Nephron (organoid): ENCODE measurements at regions not wholly inside any gene's neighbourhood (a gene's known extent, or its start where the extent isn't known, plus 50 kb on each side); places are given as distances from the start of the nearest gene placed in this dataset.

Experiments used
- H3K27ac Mint-ChIP-seq, 3 experiments: 2 replicates each; pipeline ENCODE4 v1.8.0; 2020; ENCODE audit warnings: mixed read lengths in 3 of 3, mild to moderate bottlenecking in 2 of 3, moderate library complexity in 1 of 3
- H3K27me3 Mint-ChIP-seq: 2 replicates; pipeline ENCODE4 v1.8.0; 2021; ENCODE audit warnings: low read depth, mild to moderate bottlenecking, moderate library complexity, mixed read lengths
- H3K36me3 Mint-ChIP-seq: 2 replicates; pipeline ENCODE4 v1.8.0; 2020; ENCODE audit warnings: low read depth, mixed read lengths
- H3K4me1 Mint-ChIP-seq: 2 replicates; pipeline ENCODE4 v1.8.0; 2020; ENCODE audit warnings: mixed read lengths
- H3K4me3 Mint-ChIP-seq, 3 experiments: 2 replicates each; pipeline ENCODE4 v1.8.0; 2020; ENCODE audit warnings: mild to moderate bottlenecking in 3 of 3, mixed read lengths in 3 of 3, moderate library complexity in 2 of 3
- H3K9me3 Mint-ChIP-seq: 2 replicates; pipeline ENCODE4 v1.8.0; 2020; ENCODE audit warnings: mixed read lengths
- CTCF ChIP-seq, 3 experiments: fragments of 200-600 bp; sonication (generic); IDR thresholded peaks; one replicate each; pipeline ENCODE4 v1.5.0; 2021; ENCODE audit warnings: antibody characterized with exemption in 3 of 3; ENCODE audit not compliant: unreplicated experiment in 3 of 3

DNA sequence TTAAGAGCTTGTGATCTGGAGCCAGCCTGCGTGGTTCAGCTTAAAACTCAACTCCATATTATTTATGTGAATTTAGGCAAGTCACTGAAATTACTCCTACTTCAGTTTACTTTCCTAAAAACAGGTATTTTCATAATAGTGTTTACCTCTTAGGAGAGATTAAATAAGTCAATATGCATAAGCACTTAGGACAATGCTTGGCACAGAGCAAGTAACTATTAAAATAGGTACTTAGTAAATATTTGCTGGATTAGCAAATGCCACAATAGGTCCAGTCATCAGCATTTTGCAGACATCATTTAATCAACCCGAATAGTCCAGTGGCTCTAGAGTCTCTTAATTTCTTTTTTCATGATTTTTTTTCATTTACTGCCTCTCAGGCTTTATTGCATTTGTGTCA, 78.6 kb upstream of the PTPRK start:
- peak overlapping the region in 1 of 3 experiments; percentile 34 for H3K27ac Mint-ChIP-seq
- H3K4me3 Mint-ChIP-seq, result no peak overlapping the region
- H3K4me1 Mint-ChIP-seq, result peaks cover 15% of the 10 kb centered on the region
- H3K27me3 Mint-ChIP-seq, result no peaks in the 10 kb centered on the region
- no peaks in the 10 kb centered on the region for H3K9me3 Mint-ChIP-seq
- H3K36me3 Mint-ChIP-seq, result no peaks in the 10 kb centered on the region
- TF ChIP-seq CTCF (IDR thresholded peaks at IDR 0.05; ENCODE audit: unreplicated experiment in 3 of 3), result no peak

GRCh38 chr6:128598571-128598970, 78.2 kb upstream of the PTPRK start:
- Mint-ChIP-seq H3K27me3 (no peaks in the 10 kb centered on the region), H3K27ac (no peak overlapping the region), H3K9me3 (no peaks in the 10 kb centered on the region), H3K4me1 (peaks cover 15% of the 10 kb centered on the region), H3K36me3 (no peaks in the 10 kb centered on the region), H3K4me3 (no peak overlapping the region)
- no peak for TF ChIP-seq CTCF (IDR thresholded peaks at IDR 0.05; ENCODE audit: unreplicated experiment in 3 of 3)

DNA sequence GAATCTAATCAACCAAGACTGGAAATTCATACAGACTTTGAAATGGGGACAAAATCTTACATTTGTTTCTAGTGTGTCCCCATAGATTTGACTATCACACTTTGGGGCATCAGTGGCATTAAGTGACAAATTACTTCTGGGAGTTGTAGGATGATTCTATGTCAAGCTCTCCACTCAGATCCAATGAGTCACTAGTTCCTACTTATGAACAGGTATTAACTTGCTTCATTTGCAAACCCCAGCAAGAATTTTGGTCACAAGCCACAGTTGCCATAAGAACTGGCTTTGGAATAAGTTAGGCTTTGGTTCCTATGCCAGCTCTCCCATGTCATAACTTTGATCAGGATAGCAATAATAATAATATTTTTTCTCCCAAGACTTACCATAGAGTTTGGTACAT, 77.6 kb upstream of the PTPRK start:
- H3K4me1 Mint-ChIP-seq, result peaks cover 15% of the 10 kb centered on the region
- TF ChIP-seq CTCF (IDR thresholded peaks at IDR 0.05; ENCODE audit: unreplicated experiment in 3 of 3), result no peak
- H3K27ac Mint-ChIP-seq, result no peak overlapping the region
- no peaks in the 10 kb centered on the region for H3K36me3 Mint-ChIP-seq
- H3K4me3 Mint-ChIP-seq, result no peak overlapping the region
- H3K9me3 Mint-ChIP-seq, result no peaks in the 10 kb centered on the region
- no peaks in the 10 kb centered on the region for H3K27me3 Mint-ChIP-seq

DNA sequence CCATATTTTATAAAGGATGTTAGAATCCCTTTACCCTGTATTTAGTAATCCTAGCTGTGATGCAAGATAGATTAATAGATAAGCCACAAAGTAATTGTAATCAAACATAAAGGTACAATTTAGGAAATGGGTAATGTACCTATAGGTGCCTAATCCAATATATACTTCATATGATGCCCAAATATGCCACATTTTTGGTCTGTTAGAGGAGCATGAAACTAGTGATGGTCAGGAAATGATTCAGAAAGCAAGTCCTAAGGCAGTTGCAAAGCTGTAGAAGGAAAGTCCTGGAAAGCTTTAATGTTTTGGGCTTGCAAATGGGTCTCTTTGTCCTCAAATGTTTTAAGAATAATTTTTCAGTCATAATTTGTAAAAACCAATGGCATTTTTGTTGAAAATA, 76.6 kb upstream of the PTPRK start:
- Mint-ChIP-seq H3K36me3 (no peaks in the 10 kb centered on the region), H3K4me3 (no peak overlapping the region), H3K27me3 (no peaks in the 10 kb centered on the region), H3K4me1 (peaks cover 15% of the 10 kb centered on the region), H3K9me3 (no peaks in the 10 kb centered on the region), H3K27ac (no peak overlapping the region)
- no peak for TF ChIP-seq CTCF (IDR thresholded peaks at IDR 0.05; ENCODE audit: unreplicated experiment in 3 of 3)

DNA sequence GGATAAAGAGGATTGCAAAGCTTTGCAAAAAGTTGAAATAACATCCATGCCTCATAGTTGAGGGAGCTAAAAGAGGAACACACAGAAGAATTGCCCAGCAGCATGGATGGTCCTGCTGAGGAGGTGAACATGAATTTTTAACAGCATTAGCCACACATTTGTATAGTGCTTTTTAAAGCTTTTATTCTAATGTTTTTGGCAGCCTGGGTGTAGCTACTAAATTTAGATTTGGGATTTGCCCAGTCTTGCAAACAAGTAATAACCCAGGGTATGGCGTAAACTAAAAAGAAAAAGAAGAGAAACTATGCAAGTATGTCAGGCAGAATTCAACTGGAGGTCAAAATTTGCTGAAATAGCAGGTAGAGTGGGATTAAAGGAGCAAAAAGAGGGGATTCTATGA, 75.1 kb upstream of the PTPRK start:
- H3K36me3 Mint-ChIP-seq, result no peaks in the 10 kb centered on the region
- no peaks in the 10 kb centered on the region for H3K27me3 Mint-ChIP-seq
- H3K4me1 Mint-ChIP-seq, result peaks cover 10% of the 10 kb centered on the region
- no peak for TF ChIP-seq CTCF (IDR thresholded peaks at IDR 0.05; ENCODE audit: unreplicated experiment in 3 of 3)
- H3K27ac Mint-ChIP-seq, result no peak overlapping the region
- H3K9me3 Mint-ChIP-seq, result peaks cover 13% of the 10 kb centered on the region
- no peak overlapping the region for H3K4me3 Mint-ChIP-seq

DNA sequence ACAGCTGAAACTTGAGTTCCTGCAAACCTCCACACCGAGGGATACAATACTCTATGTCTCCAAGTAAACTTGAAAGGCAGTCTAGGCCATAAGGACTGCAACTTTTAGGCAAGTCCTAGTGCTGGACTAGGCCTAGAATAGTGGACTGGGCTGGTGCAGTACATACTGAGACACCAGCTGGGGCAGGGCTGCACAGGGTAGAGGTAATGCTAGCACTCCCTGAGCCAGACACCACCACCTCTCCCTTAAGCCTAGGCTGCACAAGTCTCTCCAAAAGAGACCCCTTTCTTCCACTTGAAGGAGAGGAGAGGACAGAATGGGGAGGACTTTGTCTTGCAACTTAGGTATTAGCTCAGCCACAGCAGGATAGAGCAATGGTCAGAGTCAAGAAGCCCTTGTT, 65.7 kb upstream of the PTPRK start:
- H3K36me3 Mint-ChIP-seq, result no peaks in the 10 kb centered on the region
- H3K4me3 Mint-ChIP-seq, result no peak overlapping the region
- no peak overlapping the region for H3K27ac Mint-ChIP-seq
- TF ChIP-seq CTCF (IDR thresholded peaks at IDR 0.05; ENCODE audit: unreplicated experiment in 3 of 3), result no peak
- no peaks in the 10 kb centered on the region for H3K27me3 Mint-ChIP-seq
- H3K4me1 Mint-ChIP-seq, result no peaks in the 10 kb centered on the region
- peaks cover 17% of the 10 kb centered on the region for H3K9me3 Mint-ChIP-seq
